IPS-18a (cell line): ENCODE measurements at regions not wholly inside any gene's neighbourhood (a gene's known extent, or its start where the extent isn't known, plus 50 kb on each side); places are given as distances from the start of the nearest gene placed in this dataset.

ENCODE experiments used
- H3K27ac ChIP-seq: one replicate; pipeline ENCODE4 v1.5.1; 2013; ENCODE audit warnings: low read length
- H3K27me3 ChIP-seq: one replicate; pipeline ENCODE4 v1.6.1; 2013; ENCODE audit warnings: mild to moderate bottlenecking, low read length; ENCODE audit not compliant: control insufficient read depth, insufficient read depth
- H3K36me3 ChIP-seq: one replicate; pipeline ENCODE4 v1.6.1; 2013; ENCODE audit warnings: low read depth, low read length; ENCODE audit not compliant: control insufficient read depth
- H3K4me1 ChIP-seq: one replicate; pipeline ENCODE4 v1.6.1; 2013; ENCODE audit warnings: low read depth, low read length; ENCODE audit not compliant: control insufficient read depth
- H3K4me3 ChIP-seq: one replicate; pipeline ENCODE4 v1.5.1; 2013; ENCODE audit warnings: low read length
- H3K9ac ChIP-seq: one replicate; pipeline ENCODE4 v1.6.1; 2013; ENCODE audit warnings: mild to moderate bottlenecking, low read length, moderate library complexity
- H3K9me3 ChIP-seq: one replicate; pipeline ENCODE4 v1.6.1; 2013; ENCODE audit warnings: low read depth, low read length; ENCODE audit not compliant: control insufficient read depth

DNA sequence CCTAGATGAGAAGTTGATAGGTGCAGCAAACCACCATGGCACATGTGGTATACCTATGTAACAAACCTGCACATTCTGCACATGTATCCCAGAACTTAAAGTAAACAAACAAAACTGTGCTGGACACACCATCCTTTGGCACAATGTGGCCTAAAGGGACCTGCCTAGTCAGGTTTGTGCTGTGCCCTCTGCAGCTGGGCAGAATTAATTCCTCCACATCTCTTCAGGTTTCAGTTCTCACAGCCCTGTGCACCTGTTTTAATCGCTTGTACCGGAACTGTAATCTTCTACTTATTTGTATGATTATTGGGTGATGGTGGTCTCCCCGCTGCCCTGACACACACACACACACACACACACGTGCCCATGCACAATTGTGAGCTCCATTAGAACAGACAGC lies 252.7 kb downstream of the ACTR3B start:
- peaks cover 1% of the 10 kb centered on the region for H3K4me1 ChIP-seq
- H3K27me3 ChIP-seq: no peaks in the 10 kb centered on the region
- H3K9ac ChIP-seq: no peak overlapping the region
- H3K36me3 ChIP-seq: no peaks in the 10 kb centered on the region
- H3K27ac ChIP-seq: no peak overlapping the region
- H3K4me3 ChIP-seq: no peak overlapping the region
- no peaks in the 10 kb centered on the region for H3K9me3 ChIP-seq

DNA sequence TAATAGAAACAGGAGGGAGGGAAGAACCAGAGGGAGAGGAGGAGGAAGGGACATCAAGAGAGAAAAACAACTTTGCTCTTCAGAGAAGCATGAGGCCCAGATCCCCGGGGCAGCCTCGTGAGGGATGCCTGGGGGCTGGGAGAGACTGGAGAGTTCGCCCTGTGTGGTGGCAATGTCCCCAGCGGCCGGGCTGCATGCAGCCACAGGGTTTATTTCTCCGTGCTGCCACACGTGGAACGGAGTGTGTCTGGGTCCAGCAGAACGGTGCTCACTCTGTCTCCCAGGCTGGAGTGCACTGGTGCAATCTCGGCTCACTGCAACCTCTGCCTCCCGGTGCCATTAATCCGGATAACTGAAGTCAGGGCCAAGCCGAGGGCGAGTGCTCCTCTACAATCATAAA lies 257.7 kb downstream of the ACTR3B start:
- Histone ChIP-seq H3K27ac (no peak overlapping the region), H3K9me3 (no peaks in the 10 kb centered on the region), H3K4me3 (no peak overlapping the region), H3K9ac (no peak overlapping the region), H3K27me3 (no peaks in the 10 kb centered on the region), H3K36me3 (no peaks in the 10 kb centered on the region), H3K4me1 (peaks cover 3% of the 10 kb centered on the region)

DNA sequence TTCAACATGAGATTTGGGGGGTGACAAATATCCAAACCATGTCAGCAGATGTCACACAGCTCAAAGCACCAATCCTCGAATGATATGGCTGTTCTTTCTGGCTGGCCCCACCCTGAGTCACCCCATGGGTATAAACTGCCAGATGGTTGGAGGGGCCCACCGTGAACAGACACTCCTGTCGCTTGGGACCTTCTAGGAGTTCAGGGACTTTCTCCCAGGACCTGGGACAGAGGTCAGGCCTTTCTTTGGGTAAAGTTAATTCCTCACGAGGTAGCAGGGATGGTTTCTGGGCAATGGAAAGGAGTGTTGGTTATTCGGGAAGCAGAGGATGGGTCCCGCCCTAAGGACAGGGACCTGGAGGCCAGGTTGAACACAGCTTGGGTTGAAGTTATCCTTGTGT lies 262.0 kb downstream of the ACTR3B start:
- Histone ChIP-seq H3K9me3 (no peaks in the 10 kb centered on the region), H3K36me3 (no peaks in the 10 kb centered on the region), H3K4me3 (no peak overlapping the region), H3K9ac (no peak overlapping the region), H3K4me1 (peaks cover 15% of the 10 kb centered on the region), H3K27ac (no peak overlapping the region), H3K27me3 (no peaks in the 10 kb centered on the region)

DNA sequence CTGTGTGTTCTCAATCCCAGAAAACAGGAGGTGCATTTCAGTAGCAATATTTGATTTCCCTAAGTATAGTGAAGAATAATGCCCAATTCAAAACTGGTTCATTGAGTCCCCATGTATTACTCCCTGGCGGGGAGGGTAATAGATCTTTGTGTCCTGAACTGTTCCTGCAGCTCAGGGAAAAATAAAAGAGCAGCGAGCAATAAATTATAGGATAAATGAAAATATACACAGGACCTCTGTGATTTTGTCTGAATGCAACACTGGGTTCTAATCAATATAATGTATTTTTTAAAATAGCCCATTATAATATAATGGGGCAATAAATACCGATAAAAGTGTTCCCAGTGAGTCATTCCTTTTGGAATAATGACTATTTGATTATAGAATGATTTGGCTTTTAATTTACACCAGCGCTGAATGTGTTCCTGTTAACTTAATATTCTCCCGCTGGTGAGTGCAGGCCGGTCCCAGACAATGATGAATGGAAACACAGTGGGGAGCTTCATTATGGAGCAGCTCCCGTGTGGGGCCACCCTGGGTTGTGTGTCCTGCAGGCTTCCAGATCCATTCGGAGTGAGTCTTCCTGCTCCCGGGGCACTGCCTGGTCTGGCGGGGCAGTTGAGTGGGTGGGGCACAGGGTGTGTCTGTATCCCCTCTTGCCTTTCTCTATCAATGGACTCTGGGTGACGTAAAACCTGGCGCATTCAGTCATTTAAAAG lies 263.1 kb downstream of the ACTR3B start:
- Histone ChIP-seq H3K9me3 (no peaks in the 10 kb centered on the region), H3K9ac (no peak overlapping the region)

DNA sequence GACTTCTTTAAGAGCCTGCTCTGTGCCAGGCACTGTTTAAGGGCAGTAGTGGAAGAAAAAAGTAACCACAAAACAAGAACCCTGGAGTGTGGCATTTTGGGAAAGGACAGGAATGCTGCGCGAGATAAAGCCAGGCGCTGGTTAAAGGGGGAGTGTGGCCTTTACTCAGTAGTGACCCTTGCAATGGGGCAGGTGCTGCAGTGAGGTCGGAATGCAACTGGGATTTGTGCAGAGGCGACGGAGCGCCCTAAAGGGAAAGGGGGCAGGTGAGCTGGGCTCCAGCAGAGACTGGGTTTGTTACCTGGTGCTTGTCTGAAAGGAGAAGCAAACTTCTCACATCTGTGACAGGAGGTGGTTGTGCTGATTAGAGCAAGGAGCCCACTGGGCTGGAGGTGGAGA lies 263.6 kb downstream of the ACTR3B start:
- no peak overlapping the region for H3K9ac ChIP-seq
- peaks cover 12% of the 10 kb centered on the region for H3K4me1 ChIP-seq
- no peaks in the 10 kb centered on the region for H3K27me3 ChIP-seq
- H3K9me3 ChIP-seq: no peaks in the 10 kb centered on the region
- H3K36me3 ChIP-seq: no peaks in the 10 kb centered on the region
- H3K4me3 ChIP-seq: no peak overlapping the region
- H3K27ac ChIP-seq: no peak overlapping the region

More for the DNA sequence above, 263.1 kb downstream of the ACTR3B start:
- H3K4me1 ChIP-seq: peaks cover 12% of the 10 kb centered on the region
- no peaks in the 10 kb centered on the region for H3K36me3 ChIP-seq
- H3K4me3 ChIP-seq: no peak overlapping the region
- no peaks in the 10 kb centered on the region for H3K27me3 ChIP-seq
- no peak overlapping the region for H3K27ac ChIP-seq

DNA sequence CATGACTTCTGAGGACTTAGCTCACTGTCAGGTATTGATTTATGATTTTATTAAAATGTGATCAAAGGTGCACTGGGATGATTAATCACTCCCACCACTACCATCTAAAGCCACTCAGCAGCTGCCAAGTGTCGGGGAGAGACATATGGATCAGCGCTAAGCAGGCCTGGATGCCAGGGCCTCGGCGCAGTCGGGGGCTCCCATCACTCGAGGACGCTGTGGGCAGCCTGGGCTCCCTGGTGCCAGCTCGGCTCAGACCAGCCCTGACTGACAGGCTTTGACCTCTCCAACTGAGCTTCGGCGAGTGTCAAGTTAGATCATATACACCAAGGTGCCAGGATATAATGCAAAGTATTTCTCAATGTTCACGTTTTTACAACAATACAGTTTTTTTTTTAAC lies 267.7 kb downstream of the ACTR3B start:
- Histone ChIP-seq H3K27ac (no peak overlapping the region), H3K4me1 (peaks cover 12% of the 10 kb centered on the region), H3K9ac (no peak overlapping the region), H3K9me3 (no peaks in the 10 kb centered on the region), H3K4me3 (no peak overlapping the region), H3K27me3 (no peaks in the 10 kb centered on the region), H3K36me3 (no peaks in the 10 kb centered on the region)

DNA sequence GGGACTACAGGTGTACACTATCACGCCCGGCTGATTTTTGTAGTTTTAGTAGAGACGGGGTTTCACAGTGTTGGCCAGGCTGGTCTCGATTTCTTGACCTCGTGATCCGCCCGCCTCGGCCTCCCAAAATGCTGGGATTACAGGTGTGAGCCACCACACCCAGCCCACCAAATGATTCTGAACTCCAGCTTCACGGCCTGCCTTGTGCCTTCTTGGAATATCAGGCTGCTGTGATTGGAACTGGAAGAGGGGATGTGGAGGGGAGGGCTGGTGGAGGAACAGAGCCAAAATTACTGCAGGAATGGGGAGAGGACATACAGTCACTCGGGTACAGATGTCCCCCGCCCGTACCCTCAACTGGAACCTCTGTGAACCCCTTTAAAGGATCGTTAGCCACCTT lies 268.4 kb downstream of the ACTR3B start:
- H3K27me3 ChIP-seq: no peaks in the 10 kb centered on the region
- H3K27ac ChIP-seq: no peak overlapping the region
- H3K9ac ChIP-seq: no peak overlapping the region
- H3K4me3 ChIP-seq: no peak overlapping the region
- H3K36me3 ChIP-seq: no peaks in the 10 kb centered on the region
- peaks cover 5% of the 10 kb centered on the region for H3K4me1 ChIP-seq
- no peaks in the 10 kb centered on the region for H3K9me3 ChIP-seq

DNA sequence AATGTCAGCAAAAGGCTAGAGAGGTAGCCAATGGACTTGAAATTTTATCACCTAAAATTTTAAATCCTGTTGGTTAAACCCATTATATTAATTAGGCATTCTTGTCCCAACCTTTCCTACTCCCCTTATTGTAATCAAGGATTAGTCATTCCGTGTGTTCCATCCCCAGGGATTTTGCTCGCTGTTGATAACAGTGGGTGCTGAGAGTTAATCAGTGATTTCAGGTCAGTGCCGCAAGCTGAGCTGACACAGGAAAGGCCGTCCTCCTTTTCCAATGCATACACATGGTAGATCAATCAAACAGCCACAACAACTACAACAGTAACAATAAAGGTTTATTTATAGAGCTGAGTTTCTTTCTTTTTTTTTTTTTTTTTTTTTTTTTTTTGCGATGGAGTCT lies 271.4 kb downstream of the ACTR3B start:
- no peaks in the 10 kb centered on the region for H3K9me3 ChIP-seq
- H3K27me3 ChIP-seq: no peaks in the 10 kb centered on the region
- H3K9ac ChIP-seq: no peak overlapping the region
- no peak overlapping the region for H3K27ac ChIP-seq
- no peaks in the 10 kb centered on the region for H3K4me1 ChIP-seq
- no peaks in the 10 kb centered on the region for H3K36me3 ChIP-seq
- no peak overlapping the region for H3K4me3 ChIP-seq

DNA sequence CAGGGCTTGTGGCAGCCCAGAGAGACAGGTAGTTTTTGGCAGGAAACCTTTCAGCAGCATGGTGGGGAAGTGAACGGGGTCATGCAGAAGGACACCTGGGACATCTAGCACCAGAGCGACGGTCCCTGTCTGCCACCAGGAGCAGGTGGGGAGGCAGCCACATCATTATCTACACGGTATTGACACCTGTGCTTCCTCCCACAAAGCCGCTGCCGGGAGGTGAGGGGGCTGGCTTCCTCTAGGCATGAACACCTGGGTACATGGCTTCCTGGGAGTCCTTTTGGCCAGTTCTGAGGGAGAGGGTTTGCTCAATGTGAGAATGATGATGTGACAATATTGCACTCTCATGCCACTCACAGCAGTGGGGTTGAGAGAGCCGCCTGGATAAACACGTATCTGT lies 275.2 kb downstream of the ACTR3B start:
- Histone ChIP-seq H3K27me3 (no peaks in the 10 kb centered on the region), H3K9ac (no peak overlapping the region), H3K27ac (no peak overlapping the region), H3K36me3 (no peaks in the 10 kb centered on the region), H3K4me3 (no peak overlapping the region), H3K9me3 (no peaks in the 10 kb centered on the region), H3K4me1 (no peaks in the 10 kb centered on the region)

DNA sequence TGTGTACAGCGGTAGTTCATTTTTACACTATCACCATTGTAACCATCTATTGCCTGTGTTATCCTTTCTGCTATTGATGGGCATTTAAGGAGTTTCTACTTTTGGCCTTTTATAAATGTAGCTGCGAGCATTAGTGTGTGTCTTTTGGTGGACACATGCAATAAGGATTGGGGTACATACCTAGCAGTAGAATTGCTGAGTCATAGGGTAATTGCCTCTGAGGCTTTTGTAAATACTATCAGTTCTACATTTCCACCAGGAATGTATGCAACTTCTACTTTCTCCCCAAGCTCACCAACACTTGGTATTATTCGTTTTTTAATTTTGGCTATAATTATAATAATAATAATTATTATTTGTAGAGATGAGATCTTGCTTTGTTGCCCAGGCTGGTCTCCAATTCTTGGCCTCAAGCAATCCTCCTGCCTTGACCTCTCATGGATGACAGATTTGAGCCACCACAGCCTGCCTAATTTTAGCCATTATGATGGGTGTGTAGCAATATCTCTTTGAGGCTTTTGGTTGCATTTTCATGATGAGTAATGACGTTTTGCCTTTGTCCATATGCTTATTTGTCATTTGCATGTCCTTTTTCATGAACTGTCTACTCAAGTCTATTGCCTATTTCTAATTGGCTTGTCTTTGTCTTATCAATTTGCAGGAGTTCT lies 277.0 kb downstream of the ACTR3B start:
- H3K36me3 ChIP-seq: no peaks in the 10 kb centered on the region
- H3K9me3 ChIP-seq: no peaks in the 10 kb centered on the region
- H3K27me3 ChIP-seq: no peaks in the 10 kb centered on the region
- H3K4me3 ChIP-seq: no peak overlapping the region
- H3K27ac ChIP-seq: no peak overlapping the region
- H3K4me1 ChIP-seq: no peaks in the 10 kb centered on the region
- H3K9ac ChIP-seq: no peak overlapping the region

DNA sequence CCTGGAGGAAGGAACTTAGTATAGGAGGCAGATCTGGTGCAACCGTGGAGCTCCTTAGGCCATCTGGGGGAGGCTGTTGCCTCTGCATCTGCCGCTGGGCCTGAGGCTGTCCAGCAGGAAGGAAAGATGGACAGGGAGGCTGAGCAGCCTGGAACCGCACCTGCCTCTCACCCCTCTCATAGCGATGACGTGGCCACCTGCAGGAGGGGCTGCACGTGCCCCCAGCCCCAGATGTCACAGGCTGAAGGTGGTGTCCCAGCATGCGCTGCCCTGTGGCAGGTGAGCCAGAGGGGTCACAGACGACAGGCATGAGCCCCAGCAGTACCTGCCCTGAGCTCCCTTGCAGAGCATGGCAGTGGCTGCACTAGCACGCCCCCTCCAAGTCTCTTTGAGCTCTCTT lies 283.9 kb downstream of the ACTR3B start:
- Histone ChIP-seq H3K27me3 (no peaks in the 10 kb centered on the region), H3K4me1 (no peaks in the 10 kb centered on the region), H3K9me3 (no peaks in the 10 kb centered on the region), H3K9ac (no peak overlapping the region), H3K4me3 (no peak overlapping the region), H3K27ac (no peak overlapping the region), H3K36me3 (no peaks in the 10 kb centered on the region)

DNA sequence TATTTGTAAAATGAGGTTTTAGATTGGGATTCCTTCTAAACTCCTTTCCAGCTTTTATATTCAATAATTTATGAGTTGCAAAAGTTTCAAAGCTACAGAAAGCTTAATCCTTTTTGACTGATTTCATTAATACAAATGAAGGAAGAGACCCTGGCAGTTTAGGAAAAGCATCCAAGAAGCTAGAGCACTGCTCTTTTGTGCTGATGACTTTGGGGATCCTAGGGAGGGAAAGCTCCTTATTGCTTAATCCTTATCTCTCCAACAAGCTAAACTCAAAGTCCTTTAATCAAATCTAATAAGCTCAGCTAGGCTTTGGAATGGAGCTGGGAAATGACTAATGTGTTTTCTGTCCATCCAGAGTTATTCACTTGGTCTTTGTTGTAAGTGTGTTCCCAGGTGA lies 285.4 kb downstream of the ACTR3B start:
- Histone ChIP-seq H3K27me3 (no peaks in the 10 kb centered on the region), H3K4me1 (no peaks in the 10 kb centered on the region), H3K4me3 (no peak overlapping the region), H3K27ac (no peak overlapping the region), H3K9ac (no peak overlapping the region), H3K36me3 (no peaks in the 10 kb centered on the region), H3K9me3 (no peaks in the 10 kb centered on the region)
